ENCODE measurements at regions not wholly inside any gene's neighbourhood (a gene's known extent, or its start where the extent isn't known, plus 50 kb on each side); places are given as distances from the start of the nearest gene placed in this dataset.

DNA sequence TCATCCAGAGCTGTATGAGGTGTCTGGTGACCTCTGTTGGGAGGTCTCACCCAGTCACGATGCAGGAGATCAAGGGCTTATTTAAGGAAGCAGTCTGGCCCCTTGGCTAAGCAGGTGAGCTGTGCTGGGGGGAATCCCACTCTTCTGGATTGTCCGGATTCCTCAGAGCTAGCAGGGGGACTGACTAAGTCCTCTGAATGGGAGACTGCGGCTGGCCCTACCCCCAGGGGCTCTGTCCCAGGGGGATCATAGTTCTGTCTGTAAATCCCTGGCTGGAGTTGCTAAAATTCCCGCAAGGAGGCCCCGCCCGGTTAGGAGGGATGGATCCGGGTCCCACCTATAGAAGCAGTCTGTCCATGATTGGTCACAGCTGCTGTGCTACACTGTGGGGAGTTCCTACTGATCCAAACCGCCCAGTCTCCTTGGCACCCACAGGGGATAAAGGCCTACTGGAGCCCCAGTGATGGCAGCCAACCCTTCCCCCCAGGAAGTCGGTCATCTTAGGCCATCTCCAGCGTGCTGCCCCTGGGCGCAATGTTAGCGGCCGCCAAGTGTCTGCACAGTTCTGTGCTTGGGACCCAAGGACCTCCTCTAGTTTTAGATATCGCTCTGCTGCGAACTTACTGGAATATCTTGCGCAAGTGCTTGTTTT is 118.2 kb upstream of the KLF8 start:
- TF ChIP-seq, protein P1, sequence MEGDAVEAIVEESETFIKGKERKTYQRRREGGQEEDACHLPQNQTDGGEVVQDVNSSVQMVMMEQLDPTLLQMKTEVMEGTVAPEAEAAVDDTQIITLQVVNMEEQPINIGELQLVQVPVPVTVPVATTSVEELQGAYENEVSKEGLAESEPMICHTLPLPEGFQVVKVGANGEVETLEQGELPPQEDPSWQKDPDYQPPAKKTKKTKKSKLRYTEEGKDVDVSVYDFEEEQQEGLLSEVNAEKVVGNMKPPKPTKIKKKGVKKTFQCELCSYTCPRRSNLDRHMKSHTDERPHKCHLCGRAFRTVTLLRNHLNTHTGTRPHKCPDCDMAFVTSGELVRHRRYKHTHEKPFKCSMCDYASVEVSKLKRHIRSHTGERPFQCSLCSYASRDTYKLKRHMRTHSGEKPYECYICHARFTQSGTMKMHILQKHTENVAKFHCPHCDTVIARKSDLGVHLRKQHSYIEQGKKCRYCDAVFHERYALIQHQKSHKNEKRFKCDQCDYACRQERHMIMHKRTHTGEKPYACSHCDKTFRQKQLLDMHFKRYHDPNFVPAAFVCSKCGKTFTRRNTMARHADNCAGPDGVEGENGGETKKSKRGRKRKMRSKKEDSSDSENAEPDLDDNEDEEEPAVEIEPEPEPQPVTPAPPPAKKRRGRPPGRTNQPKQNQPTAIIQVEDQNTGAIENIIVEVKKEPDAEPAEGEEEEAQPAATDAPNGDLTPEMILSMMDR (IDR thresholded peaks at IDR 0.05 in 2 of 3, conservative IDR thresholded peaks at IDR 0.05 in 1 of 3; ENCODE audit: control insufficient read depth in 2 of 3, extremely low read depth in 1 of 3, insufficient read depth in 1 of 3, low read depth in 3 of 3, low read length in 3 of 3), result no peak
- TF ChIP-seq NFYB (IDR thresholded peaks at IDR 0.05; ENCODE audit: insufficient read depth, low read depth, low read length), result no peak
- no peak for TF ChIP-seq CEBPB (IDR thresholded peaks at IDR 0.05; ENCODE audit: borderline replicate concordance in 1 of 2, low read depth in 2 of 2, low read length in 2 of 2)
- TF ChIP-seq SP1 (IDR thresholded peaks at IDR 0.05; ENCODE audit: low read depth, low read length), result no peak
- TF ChIP-seq, protein P2, sequence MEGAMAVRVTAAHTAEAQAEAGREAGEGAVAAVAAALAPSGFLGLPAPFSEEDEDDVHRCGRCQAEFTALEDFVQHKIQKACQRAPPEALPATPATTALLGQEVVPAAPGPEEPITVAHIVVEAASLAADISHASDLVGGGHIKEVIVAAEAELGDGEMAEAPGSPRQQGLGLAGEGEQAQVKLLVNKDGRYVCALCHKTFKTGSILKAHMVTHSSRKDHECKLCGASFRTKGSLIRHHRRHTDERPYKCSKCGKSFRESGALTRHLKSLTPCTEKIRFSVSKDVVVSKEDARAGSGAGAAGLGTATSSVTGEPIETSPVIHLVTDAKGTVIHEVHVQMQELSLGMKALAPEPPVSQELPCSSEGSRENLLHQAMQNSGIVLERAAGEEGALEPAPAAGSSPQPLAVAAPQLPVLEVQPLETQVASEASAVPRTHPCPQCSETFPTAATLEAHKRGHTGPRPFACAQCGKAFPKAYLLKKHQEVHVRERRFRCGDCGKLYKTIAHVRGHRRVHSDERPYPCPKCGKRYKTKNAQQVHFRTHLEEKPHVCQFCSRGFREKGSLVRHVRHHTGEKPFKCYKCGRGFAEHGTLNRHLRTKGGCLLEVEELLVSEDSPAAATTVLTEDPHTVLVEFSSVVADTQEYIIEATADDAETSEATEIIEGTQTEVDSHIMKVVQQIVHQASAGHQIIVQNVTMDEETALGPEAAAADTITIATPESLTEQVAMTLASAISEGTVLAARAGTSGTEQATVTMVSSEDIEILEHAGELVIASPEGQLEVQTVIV (IDR thresholded peaks at IDR 0.05; ENCODE audit: borderline replicate concordance, partially characterized antibody), result no peak
- TF ChIP-seq, protein P3, sequence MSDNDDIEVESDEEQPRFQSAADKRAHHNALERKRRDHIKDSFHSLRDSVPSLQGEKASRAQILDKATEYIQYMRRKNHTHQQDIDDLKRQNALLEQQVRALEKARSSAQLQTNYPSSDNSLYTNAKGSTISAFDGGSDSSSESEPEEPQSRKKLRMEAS (IDR thresholded peaks at IDR 0.05; ENCODE audit: low read depth, low read length), result no peak
- TF ChIP-seq SMAD1 (IDR thresholded peaks at IDR 0.05; ENCODE audit: low read depth, partially characterized antibody), result no peak
- TF ChIP-seq NRF1 (conservative IDR thresholded peaks at IDR 0.05; ENCODE audit: low read depth, low read length), result no peak
- no peak for TF ChIP-seq TARDBP (IDR thresholded peaks at IDR 0.05; ENCODE audit: borderline replicate concordance)
- TF ChIP-seq CHD2 (IDR thresholded peaks at IDR 0.05; ENCODE audit: borderline replicate concordance, low read depth, low read length), result no peak
- TF ChIP-seq, protein P4, sequence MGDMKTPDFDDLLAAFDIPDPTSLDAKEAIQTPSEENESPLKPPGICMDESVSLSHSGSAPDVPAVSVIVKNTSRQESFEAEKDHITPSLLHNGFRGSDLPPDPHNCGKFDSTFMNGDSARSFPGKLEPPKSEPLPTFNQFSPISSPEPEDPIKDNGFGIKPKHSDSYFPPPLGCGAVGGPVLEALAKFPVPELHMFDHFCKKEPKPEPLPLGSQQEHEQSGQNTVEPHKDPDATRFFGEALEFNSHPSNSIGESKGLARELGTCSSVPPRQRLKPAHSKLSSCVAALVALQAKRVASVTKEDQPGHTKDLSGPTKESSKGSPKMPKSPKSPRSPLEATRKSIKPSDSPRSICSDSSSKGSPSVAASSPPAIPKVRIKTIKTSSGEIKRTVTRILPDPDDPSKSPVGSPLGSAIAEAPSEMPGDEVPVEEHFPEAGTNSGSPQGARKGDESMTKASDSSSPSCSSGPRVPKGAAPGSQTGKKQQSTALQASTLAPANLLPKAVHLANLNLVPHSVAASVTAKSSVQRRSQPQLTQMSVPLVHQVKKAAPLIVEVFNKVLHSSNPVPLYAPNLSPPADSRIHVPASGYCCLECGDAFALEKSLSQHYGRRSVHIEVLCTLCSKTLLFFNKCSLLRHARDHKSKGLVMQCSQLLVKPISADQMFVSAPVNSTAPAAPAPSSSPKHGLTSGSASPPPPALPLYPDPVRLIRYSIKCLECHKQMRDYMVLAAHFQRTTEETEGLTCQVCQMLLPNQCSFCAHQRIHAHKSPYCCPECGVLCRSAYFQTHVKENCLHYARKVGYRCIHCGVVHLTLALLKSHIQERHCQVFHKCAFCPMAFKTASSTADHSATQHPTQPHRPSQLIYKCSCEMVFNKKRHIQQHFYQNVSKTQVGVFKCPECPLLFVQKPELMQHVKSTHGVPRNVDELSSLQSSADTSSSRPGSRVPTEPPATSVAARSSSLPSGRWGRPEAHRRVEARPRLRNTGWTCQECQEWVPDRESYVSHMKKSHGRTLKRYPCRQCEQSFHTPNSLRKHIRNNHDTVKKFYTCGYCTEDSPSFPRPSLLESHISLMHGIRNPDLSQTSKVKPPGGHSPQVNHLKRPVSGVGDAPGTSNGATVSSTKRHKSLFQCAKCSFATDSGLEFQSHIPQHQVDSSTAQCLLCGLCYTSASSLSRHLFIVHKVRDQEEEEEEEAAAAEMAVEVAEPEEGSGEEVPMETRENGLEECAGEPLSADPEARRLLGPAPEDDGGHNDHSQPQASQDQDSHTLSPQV (IDR thresholded peaks at IDR 0.05), result no peak
- TF ChIP-seq EGR1 (IDR thresholded peaks at IDR 0.05; ENCODE audit: borderline replicate concordance in 1 of 2, low read depth in 2 of 2, low read length in 2 of 2), result no peak
- no peak for TF ChIP-seq DPF2 (IDR thresholded peaks at IDR 0.05)

Measured in GM12878 (cell line).